CD14-positive monocyte (primary cell): ENCODE measurements at regions not wholly inside any gene's neighbourhood (a gene's known extent, or its start where the extent isn't known, plus 50 kb on each side); places are given as distances from the start of the nearest gene placed in this dataset.

ENCODE experiments used
- DNase-seq, 3 donors: peaks; one replicate each; pipeline ENCODE4 v3.0.0-alpha.2; 2011 to 2022
- H2AFZ ChIP-seq: 2 replicates; pipeline ENCODE4 v1.6.0; 2012; ENCODE audit warnings: mild to moderate bottlenecking, low read depth, low read length, inconsistent platforms; ENCODE audit not compliant: insufficient read depth, poor library complexity, severe bottlenecking
- H3K27ac ChIP-seq, 2 donors: 1 replicate in 1 of 2; 2 replicates in 1 of 2; pipeline ENCODE4 v1.5.1; 2012 to 2013; ENCODE audit warnings: low read length in 2 of 2, control low read depth in 1 of 2, inconsistent platforms in 1 of 2, low read depth in 1 of 2, mild to moderate bottlenecking in 1 of 2
- H3K27me3 ChIP-seq, 2 donors: one replicate each; pipeline versions ENCODE4 v1.6.0 to v1.6.1; 2011 to 2013; ENCODE audit warnings: low read length in 2 of 2; ENCODE audit not compliant: control insufficient read depth in 2 of 2, insufficient read depth in 2 of 2
- H3K36me3 ChIP-seq, 2 donors: replicated peaks in 1 of 2; 1 replicate in 1 of 2; 2 replicates in 1 of 2; pipeline versions ENCODE4 v1.5.1 to v1.6.1; 2012 to 2013; ENCODE audit warnings: low read length in 2 of 2, control low read depth in 1 of 2, inconsistent platforms in 1 of 2, mild to moderate bottlenecking in 1 of 2; ENCODE audit not compliant: insufficient read depth in 2 of 2, control insufficient read depth in 1 of 2
- H3K4me1 ChIP-seq, 2 donors: 1 replicate in 1 of 2; 2 replicates in 1 of 2; pipeline versions ENCODE4 v1.5.1 to v1.6.1; 2012 to 2013; ENCODE audit warnings: low read length in 2 of 2, control low read depth in 1 of 2, inconsistent platforms in 1 of 2, mild to moderate bottlenecking in 1 of 2, moderate library complexity in 1 of 2; ENCODE audit not compliant: insufficient read depth in 2 of 2, control insufficient read depth in 1 of 2
- H3K4me2 ChIP-seq: replicated peaks from 2 replicates; pipeline ENCODE3; 2012; ENCODE audit warnings: low read length, moderate library complexity, mild to moderate bottlenecking; ENCODE audit not compliant: poor library complexity, severe bottlenecking; ENCODE audit errors: extremely low read depth
- H3K4me3 ChIP-seq, 3 experiments: fragments of 200-600 bp in 1 of 3; sonication (generic) in 1 of 3; replicated peaks in 1 of 3; 1 replicate in 2 of 3; 2 replicates in 1 of 3; pipeline ENCODE4 v1.5.1; 2011 to 2013; ENCODE audit warnings: low read length in 3 of 3, mild to moderate bottlenecking in 3 of 3, control low read depth in 2 of 3, low read depth in 2 of 3, inconsistent platforms in 1 of 3, moderate library complexity in 1 of 3
- H3K79me2 ChIP-seq: 2 replicates; pipeline ENCODE4 v1.6.0; 2012; ENCODE audit warnings: mild to moderate bottlenecking, control low read depth, inconsistent platforms, low read length, moderate library complexity; ENCODE audit not compliant: insufficient read depth
- H3K9ac ChIP-seq: 2 replicates; pipeline ENCODE4 v1.6.0; 2017; ENCODE audit warnings: low read length, mild to moderate bottlenecking; ENCODE audit not compliant: insufficient read depth, poor library complexity, severe bottlenecking
- H3K9me3 ChIP-seq, 2 donors: replicated peaks in 1 of 2; 1 replicate in 1 of 2; 2 replicates in 1 of 2; pipeline versions ENCODE4 v1.5.1 to v1.6.1; 2012 to 2013; ENCODE audit warnings: low read length in 2 of 2, control low read depth in 1 of 2; ENCODE audit not compliant: control insufficient read depth in 1 of 2, insufficient read depth in 1 of 2
- H4K20me1 ChIP-seq: 2 replicates; pipeline ENCODE4 v1.6.0; 2012; ENCODE audit warnings: mild to moderate bottlenecking, low read length, control low read depth, moderate library complexity; ENCODE audit not compliant: insufficient read depth
- H3K27ac Mint-ChIP-seq, 7 donors: one replicate each; pipeline ENCODE4 v1.8.0; 2020; ENCODE audit warnings: mild to moderate bottlenecking in 7 of 7, mixed read lengths in 7 of 7, moderate library complexity in 6 of 7, inconsistent platforms in 2 of 7
- H3K27me3 Mint-ChIP-seq, 3 donors: one replicate each; pipeline ENCODE4 v1.8.0; 2021 to 2022; ENCODE audit warnings: low read depth in 3 of 3, mild to moderate bottlenecking in 3 of 3, mixed read lengths in 3 of 3, moderate library complexity in 3 of 3, inconsistent platforms in 1 of 3
- H3K36me3 Mint-ChIP-seq, 2 donors: one replicate each; pipeline ENCODE4 v1.8.0; 2020; ENCODE audit warnings: mixed read lengths in 2 of 2, inconsistent platforms in 1 of 2, mild to moderate bottlenecking in 1 of 2
- H3K4me1 Mint-ChIP-seq: one replicate; pipeline ENCODE4 v1.8.0; 2020; ENCODE audit warnings: mild to moderate bottlenecking, mixed read lengths
- H3K4me3 Mint-ChIP-seq, 2 donors: one replicate each; pipeline ENCODE4 v1.8.0; 2020; ENCODE audit warnings: mild to moderate bottlenecking in 2 of 2, mixed read lengths in 2 of 2, moderate library complexity in 1 of 2
- H3K9me3 Mint-ChIP-seq, 7 donors: one replicate each; pipeline ENCODE4 v1.8.0; 2020 to 2022; ENCODE audit warnings: mixed read lengths in 7 of 7, mild to moderate bottlenecking in 6 of 7, moderate library complexity in 6 of 7, inconsistent platforms in 2 of 7
- WGBS: methylation state at CpG from one replicate; pipeline ENCODE4 v1.1.5; 2013; ENCODE audit warnings: missing lambda C conversion rate; ENCODE audit not compliant: insufficient coverage; 5-methylcytosine and 5-hydroxymethylcytosine counted together
- intact Hi-C, 2 donors: fragments of 100-400 bp; cut with micrococcal nuclease; formaldehyde crosslinking; loops; one replicate each; pipeline versions ENCODE4 v1.15.0 to v1.15.1; 2023
- TF ChIP-seq, protein P1 (sequence below): fragments of 200-600 bp; IDR thresholded peaks from one replicate; pipeline ENCODE4 v1.8.0; 2022; ENCODE audit warnings: antibody characterized with exemption, mild to moderate bottlenecking

- TF ChIP-seq, protein P1, sequence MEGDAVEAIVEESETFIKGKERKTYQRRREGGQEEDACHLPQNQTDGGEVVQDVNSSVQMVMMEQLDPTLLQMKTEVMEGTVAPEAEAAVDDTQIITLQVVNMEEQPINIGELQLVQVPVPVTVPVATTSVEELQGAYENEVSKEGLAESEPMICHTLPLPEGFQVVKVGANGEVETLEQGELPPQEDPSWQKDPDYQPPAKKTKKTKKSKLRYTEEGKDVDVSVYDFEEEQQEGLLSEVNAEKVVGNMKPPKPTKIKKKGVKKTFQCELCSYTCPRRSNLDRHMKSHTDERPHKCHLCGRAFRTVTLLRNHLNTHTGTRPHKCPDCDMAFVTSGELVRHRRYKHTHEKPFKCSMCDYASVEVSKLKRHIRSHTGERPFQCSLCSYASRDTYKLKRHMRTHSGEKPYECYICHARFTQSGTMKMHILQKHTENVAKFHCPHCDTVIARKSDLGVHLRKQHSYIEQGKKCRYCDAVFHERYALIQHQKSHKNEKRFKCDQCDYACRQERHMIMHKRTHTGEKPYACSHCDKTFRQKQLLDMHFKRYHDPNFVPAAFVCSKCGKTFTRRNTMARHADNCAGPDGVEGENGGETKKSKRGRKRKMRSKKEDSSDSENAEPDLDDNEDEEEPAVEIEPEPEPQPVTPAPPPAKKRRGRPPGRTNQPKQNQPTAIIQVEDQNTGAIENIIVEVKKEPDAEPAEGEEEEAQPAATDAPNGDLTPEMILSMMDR = no peak
- Mint-ChIP-seq H3K4me1 (no peaks in the 10 kb centered on the region), H3K27ac (no peak overlapping the region), H3K9me3 (peaks cover 0 to 6% (median 4%) of the 10 kb centered on the region in 7 donors), H3K4me3 (no peak overlapping the region), H3K27me3 (peaks cover 1 to 7% (median 2%) of the 10 kb centered on the region in 3 donors), H3K36me3 (no peaks in the 10 kb centered on the region)
- Histone ChIP-seq H3K4me2 (no peak overlapping the region), H3K4me3 (no peak overlapping the region), H3K79me2 (no peaks in the 10 kb centered on the region), H3K27ac (no peak overlapping the region), H2AFZ (no peak overlapping the region), H3K4me1 (no peaks in the 10 kb centered on the region), H3K27me3 (no peaks in the 10 kb centered on the region), H3K36me3 (no peaks in the 10 kb centered on the region), H4K20me1 (no peaks in the 10 kb centered on the region), H3K9me3 (no peaks in the 10 kb centered on the region), H3K9ac (no peak overlapping the region)
- intact Hi-C loops = no loop called here
- DNase-seq = no peak
- WGBS = 95% methylated on average over 6 of the region's 6 CpGs
These were observed 491.0 kb upstream of the CDH5 start for GRCh38 chr16:65875381-65876055.

GRCh38 chr16:65869261-65869660 lies 497.2 kb upstream of the CDH5 start:
- TF ChIP-seq, protein P1 = no peak
- H3K27me3 Mint-ChIP-seq = peaks cover 0 to 5% (median 4%) of the 10 kb centered on the region in 3 donors
- Histone ChIP-seq H2AFZ (no peak overlapping the region), H3K9ac (no peak overlapping the region), H3K27ac (no peak overlapping the region), H3K27me3 (no peaks in the 10 kb centered on the region), H3K79me2 (no peaks in the 10 kb centered on the region), H3K4me3 (no peak overlapping the region), H3K4me2 (no peak overlapping the region), H4K20me1 (no peaks in the 10 kb centered on the region), H3K9me3 (peaks cover 0 to 5% of the 10 kb centered on the region in 2 donors), H3K4me1 (no peaks in the 10 kb centered on the region), H3K36me3 (no peaks in the 10 kb centered on the region)
- no peaks in the 10 kb centered on the region for H3K36me3 Mint-ChIP-seq
- H3K9me3 Mint-ChIP-seq = peaks cover 2 to 6% (median 3%) of the 10 kb centered on the region in 7 donors
- WGBS = 83% methylated on average over 1 of the region's 4 CpGs
- no peak for DNase-seq
- H3K4me1 Mint-ChIP-seq = no peaks in the 10 kb centered on the region
- no peak overlapping the region for H3K4me3 Mint-ChIP-seq
- no peak overlapping the region for H3K27ac Mint-ChIP-seq
- intact Hi-C loops = no loop called here
